HL-60 (cell line): ENCODE measurements at regions not wholly inside any gene's neighbourhood (a gene's known extent, or its start where the extent isn't known, plus 50 kb on each side); places are given as distances from the start of the nearest gene placed in this dataset.

Experiments used
- DNase-seq, 2 experiments: peaks; one replicate each; pipeline ENCODE4 v3.0.0-alpha.2; 2010 to 2020; ENCODE audit warnings: low read depth in 1 of 2, low spot score in 1 of 2
- H3K27ac ChIP-seq: fragments of 250-450 bp; sonication (Bioruptor Pico); replicated peaks from 2 replicates; pipeline ENCODE4 v1.5.1; 2020; ENCODE audit warnings: mild to moderate bottlenecking, moderate library complexity
- H3K27me3 ChIP-seq: fragments of 250-450 bp; sonication (Bioruptor Pico); 2 replicates; pipeline ENCODE4 v1.5.1; 2021; ENCODE audit warnings: mild to moderate bottlenecking, moderate library complexity; ENCODE audit not compliant: insufficient read depth, poor library complexity, severe bottlenecking
- H3K4me3 ChIP-seq: replicated peaks from 2 replicates; pipeline ENCODE4 v1.5.1; 2011; ENCODE audit warnings: mild to moderate bottlenecking, control low read depth, low read length; ENCODE audit not compliant: insufficient read depth
- GABPA ChIP-seq: IDR thresholded peaks from 2 replicates; pipeline ENCODE4 v1.6.1; 2012; ENCODE audit warnings: low read depth
- POLR2AphosphoS5 ChIP-seq: IDR thresholded peaks from 2 replicates; pipeline ENCODE4 v1.6.1; 2012; ENCODE audit warnings: low read depth
- SPI1 ChIP-seq: IDR thresholded peaks from 2 replicates; pipeline ENCODE4 v1.6.1; 2012; ENCODE audit warnings: low read depth, mild to moderate bottlenecking, borderline replicate concordance
- TF ChIP-seq, protein P1 (sequence below): IDR thresholded peaks from 2 replicates; pipeline ENCODE4 v1.6.1; 2012; ENCODE audit warnings: low read depth; ENCODE audit not compliant: insufficient replicate concordance
- TF ChIP-seq, protein P2 (sequence below): IDR thresholded peaks from one replicate; pipeline ENCODE4 v1.5.1; 2011; ENCODE audit warnings: low read length, control low read depth, inconsistent platforms; ENCODE audit not compliant: insufficient read depth

- no peak overlapping the region for H3K4me3 ChIP-seq
- H3K27ac ChIP-seq: no peak overlapping the region
- no peak for DNase-seq
- TF ChIP-seq, protein P1, sequence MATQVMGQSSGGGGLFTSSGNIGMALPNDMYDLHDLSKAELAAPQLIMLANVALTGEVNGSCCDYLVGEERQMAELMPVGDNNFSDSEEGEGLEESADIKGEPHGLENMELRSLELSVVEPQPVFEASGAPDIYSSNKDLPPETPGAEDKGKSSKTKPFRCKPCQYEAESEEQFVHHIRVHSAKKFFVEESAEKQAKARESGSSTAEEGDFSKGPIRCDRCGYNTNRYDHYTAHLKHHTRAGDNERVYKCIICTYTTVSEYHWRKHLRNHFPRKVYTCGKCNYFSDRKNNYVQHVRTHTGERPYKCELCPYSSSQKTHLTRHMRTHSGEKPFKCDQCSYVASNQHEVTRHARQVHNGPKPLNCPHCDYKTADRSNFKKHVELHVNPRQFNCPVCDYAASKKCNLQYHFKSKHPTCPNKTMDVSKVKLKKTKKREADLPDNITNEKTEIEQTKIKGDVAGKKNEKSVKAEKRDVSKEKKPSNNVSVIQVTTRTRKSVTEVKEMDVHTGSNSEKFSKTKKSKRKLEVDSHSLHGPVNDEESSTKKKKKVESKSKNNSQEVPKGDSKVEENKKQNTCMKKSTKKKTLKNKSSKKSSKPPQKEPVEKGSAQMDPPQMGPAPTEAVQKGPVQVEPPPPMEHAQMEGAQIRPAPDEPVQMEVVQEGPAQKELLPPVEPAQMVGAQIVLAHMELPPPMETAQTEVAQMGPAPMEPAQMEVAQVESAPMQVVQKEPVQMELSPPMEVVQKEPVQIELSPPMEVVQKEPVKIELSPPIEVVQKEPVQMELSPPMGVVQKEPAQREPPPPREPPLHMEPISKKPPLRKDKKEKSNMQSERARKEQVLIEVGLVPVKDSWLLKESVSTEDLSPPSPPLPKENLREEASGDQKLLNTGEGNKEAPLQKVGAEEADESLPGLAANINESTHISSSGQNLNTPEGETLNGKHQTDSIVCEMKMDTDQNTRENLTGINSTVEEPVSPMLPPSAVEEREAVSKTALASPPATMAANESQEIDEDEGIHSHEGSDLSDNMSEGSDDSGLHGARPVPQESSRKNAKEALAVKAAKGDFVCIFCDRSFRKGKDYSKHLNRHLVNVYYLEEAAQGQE: no peak
- TF ChIP-seq GABPA (no peak), SPI1 (no peak), POLR2AphosphoS5 (no peak)
- TF ChIP-seq, protein P2, sequence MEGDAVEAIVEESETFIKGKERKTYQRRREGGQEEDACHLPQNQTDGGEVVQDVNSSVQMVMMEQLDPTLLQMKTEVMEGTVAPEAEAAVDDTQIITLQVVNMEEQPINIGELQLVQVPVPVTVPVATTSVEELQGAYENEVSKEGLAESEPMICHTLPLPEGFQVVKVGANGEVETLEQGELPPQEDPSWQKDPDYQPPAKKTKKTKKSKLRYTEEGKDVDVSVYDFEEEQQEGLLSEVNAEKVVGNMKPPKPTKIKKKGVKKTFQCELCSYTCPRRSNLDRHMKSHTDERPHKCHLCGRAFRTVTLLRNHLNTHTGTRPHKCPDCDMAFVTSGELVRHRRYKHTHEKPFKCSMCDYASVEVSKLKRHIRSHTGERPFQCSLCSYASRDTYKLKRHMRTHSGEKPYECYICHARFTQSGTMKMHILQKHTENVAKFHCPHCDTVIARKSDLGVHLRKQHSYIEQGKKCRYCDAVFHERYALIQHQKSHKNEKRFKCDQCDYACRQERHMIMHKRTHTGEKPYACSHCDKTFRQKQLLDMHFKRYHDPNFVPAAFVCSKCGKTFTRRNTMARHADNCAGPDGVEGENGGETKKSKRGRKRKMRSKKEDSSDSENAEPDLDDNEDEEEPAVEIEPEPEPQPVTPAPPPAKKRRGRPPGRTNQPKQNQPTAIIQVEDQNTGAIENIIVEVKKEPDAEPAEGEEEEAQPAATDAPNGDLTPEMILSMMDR: no peak
- no peaks in the 10 kb centered on the region for H3K27me3 ChIP-seq
Measured at GRCh38 chr5:2194949-2195348, 312.2 kb upstream of the IRX4 start.

GRCh38 chr5:2194236-2194555 lies 311.5 kb upstream of the IRX4 start:
- Histone ChIP-seq H3K4me3 (no peak overlapping the region), H3K27ac (no peak overlapping the region), H3K27me3 (no peaks in the 10 kb centered on the region)
- TF ChIP-seq, protein P1: no peak
- TF ChIP-seq, protein P2: no peak
- no peak for TF ChIP-seq SPI1
- TF ChIP-seq POLR2AphosphoS5: no peak
- no peak for TF ChIP-seq GABPA
- no peak for DNase-seq

GRCh38 chr5:2193542-2194235 lies 311.0 kb upstream of the IRX4 start:
- DNase-seq: no peak
- Histone ChIP-seq H3K27me3 (no peaks in the 10 kb centered on the region), H3K4me3 (no peak overlapping the region), H3K27ac (no peak overlapping the region)
- TF ChIP-seq, protein P2: no peak
- TF ChIP-seq SPI1 (no peak), POLR2AphosphoS5 (no peak), GABPA (no peak)
- TF ChIP-seq, protein P1: no peak
